Fibroblast of the aortic adventitia (primary cell): ENCODE measurements at regions not wholly inside any gene's neighbourhood (a gene's known extent, or its start where the extent isn't known, plus 50 kb on each side); places are given as distances from the start of the nearest gene placed in this dataset.
A peak's percentile ranks its signal among the peaks of the same experiment; 100 is the strongest.

ENCODE experiments used
- DNase-seq: peaks from one replicate; pipeline ENCODE4 v3.0.0-alpha.2; 2010; ENCODE audit warnings: low read depth
- H3K4me3 ChIP-seq: 2 replicates; pipeline ENCODE4 v1.5.1; 2011; ENCODE audit warnings: low read depth, mild to moderate bottlenecking, control low read depth, low read length, moderate library complexity
- CTCF ChIP-seq: IDR thresholded peaks from 2 replicates; pipeline ENCODE4 v1.5.1; 2011; ENCODE audit warnings: mild to moderate bottlenecking, low read length, control low read depth, inconsistent platforms; ENCODE audit not compliant: insufficient read depth

- H3K4me3 ChIP-seq, result no peak overlapping the region
- DNase-seq, result peak; percentile 94
These were observed 100.5 kb upstream of the SLC38A2 start for GRCh38 chr12:46472893-46473633.

GRCh38 chr12:46472144-46472705 is 99.7 kb upstream of the SLC38A2 start:
- no peak for DNase-seq
- H3K4me3 ChIP-seq, result no peak overlapping the region
- no peak for TF ChIP-seq CTCF

More at GRCh38 chr12:46472893-46473633, 100.5 kb upstream of the SLC38A2 start:
- TF ChIP-seq CTCF, result no peak

GRCh38 chr12:46471404-46471803 is 98.8 kb upstream of the SLC38A2 start:
- H3K4me3 ChIP-seq, result no peak overlapping the region
- DNase-seq, result no peak
- TF ChIP-seq CTCF, result no peak

GRCh38 chr12:46470975-46471374 is 98.4 kb upstream of the SLC38A2 start:
- DNase-seq, result no peak
- TF ChIP-seq CTCF, result no peak

GRCh38 chr12:46470036-46470627 is 97.6 kb upstream of the SLC38A2 start:
- no peak overlapping the region for H3K4me3 ChIP-seq
- no peak for DNase-seq
- TF ChIP-seq CTCF, result no peak

More at GRCh38 chr12:46470975-46471374, 98.4 kb upstream of the SLC38A2 start:
- no peak overlapping the region for H3K4me3 ChIP-seq

- no peak for TF ChIP-seq CTCF
- DNase-seq, result no peak
- no peak overlapping the region for H3K4me3 ChIP-seq
These were observed 96.2 kb upstream of the SLC38A2 start for GRCh38 chr12:46468813-46469212.
